ENCODE measurements at regions not wholly inside any gene's neighbourhood (a gene's known extent, or its start where the extent isn't known, plus 50 kb on each side); places are given as distances from the start of the nearest gene placed in this dataset.
A peak's percentile ranks its signal among the peaks of the same experiment; 100 is the strongest.

GRCh38 chr14:71647086-71647784 lies 285.0 kb upstream of the RGS6 start:
- peaks cover 50% of the 10 kb centered on the region for H3K4me1 ChIP-seq (ENCODE audit: insufficient read depth, low read length)
- H3K9ac ChIP-seq (ENCODE audit: low read length), result no peak overlapping the region
- ATAC-seq (peak; percentile 41), DNase-seq (peak; percentile 89)
- ChIA-PET POLR2A (ENCODE audit: unreplicated experiment) (no interaction called here), CTCF (no interaction called here)
- intact Hi-C loops (cut with micrococcal nuclease), result no loop called here
- H3K4me2 ChIP-seq (ENCODE audit: low read length), result peak overlapping the region; percentile 61
- TF ChIP-seq EZH2phosphoT487 (IDR thresholded peaks at IDR 0.05; ENCODE audit: borderline replicate concordance, low read length), result no peak
- no peak for TF ChIP-seq CTCF (conservative IDR thresholded peaks at IDR 0.05; ENCODE audit: low read depth, low read length)
- no peak for TF ChIP-seq EZH2 (IDR thresholded peaks at IDR 0.05; ENCODE audit: low read length, unreplicated experiment)
- no peaks in the 10 kb centered on the region for H3F3A ChIP-seq (ENCODE audit: low read length, unreplicated experiment)
- H3K36me3 ChIP-seq (ENCODE audit: low read depth, low read length), result peaks cover 10% of the 10 kb centered on the region
- H4K20me1 ChIP-seq (ENCODE audit: low read length), result no peaks in the 10 kb centered on the region
- no peak overlapping the region for H3K4me3 ChIP-seq (ENCODE audit: low read length)
- BruUV-seq (replicated peaks), result no TSS peak
- H3K9me2 ChIP-seq (replicated peaks; ENCODE audit: low read length), result no peaks in the 10 kb centered on the region
- no peaks in the 10 kb centered on the region for H3K79me2 ChIP-seq (ENCODE audit: low read length)
- H3K27me3 ChIP-seq (ENCODE audit: low read length), result no peaks in the 10 kb centered on the region
- no peak overlapping the region for H2AFZ ChIP-seq (ENCODE audit: low read length)
- H3K9me3 ChIP-seq (ENCODE audit: low read length), result no peaks in the 10 kb centered on the region
- peak overlapping the region; percentile 17; the same call in 1 of the 2 replicates for H3K27ac ChIP-seq (ENCODE audit: low read length)

GRCh38 chr14:71648725-71649124 lies 283.5 kb upstream of the RGS6 start:
- no TSS peak for BruUV-seq (replicated peaks)
- intact Hi-C loops (cut with micrococcal nuclease), result loop anchor here (2.0 kb wide), 1 partner anchor 96 kb away; no protein-coding TSS in a partner anchor
- Histone ChIP-seq H3K79me2 (ENCODE audit: low read length) (no peaks in the 10 kb centered on the region), H3K27ac (ENCODE audit: low read length) (peak overlapping the region; percentile 21; the same call in 1 of the 2 replicates), H3F3A (ENCODE audit: low read length, unreplicated experiment) (no peaks in the 10 kb centered on the region), H3K9ac (ENCODE audit: low read length) (no peak overlapping the region), H3K36me3 (ENCODE audit: low read depth, low read length) (peaks cover 19% of the 10 kb centered on the region), H3K4me1 (ENCODE audit: insufficient read depth, low read length) (peaks cover 50% of the 10 kb centered on the region), H2AFZ (ENCODE audit: low read length) (no peak overlapping the region), H3K27me3 (ENCODE audit: low read length) (no peaks in the 10 kb centered on the region), H3K4me2 (ENCODE audit: low read length) (peak overlapping the region; percentile 11), H3K9me2 (replicated peaks; ENCODE audit: low read length) (no peaks in the 10 kb centered on the region), H4K20me1 (ENCODE audit: low read length) (no peaks in the 10 kb centered on the region), H3K9me3 (ENCODE audit: low read length) (0 out of 2 replicates have a peak, but pooled peaks cover 5% of the 10 kb centered on the region), H3K4me3 (ENCODE audit: low read length) (no peak overlapping the region)
- peak; percentile 84 for ATAC-seq
- POLR2A ChIA-PET (ENCODE audit: unreplicated experiment), result interaction anchor here (0.6 kb wide), 2 partner anchors 10 to 72 kb away, joined by 3 to 4 read pairs; no protein-coding TSS in a partner anchor
- no peak for TF ChIP-seq EZH2 (IDR thresholded peaks at IDR 0.05; ENCODE audit: low read length, unreplicated experiment)
- TF ChIP-seq CTCF (conservative IDR thresholded peaks at IDR 0.05; ENCODE audit: low read depth, low read length), result no peak
- no peak for TF ChIP-seq EZH2phosphoT487 (IDR thresholded peaks at IDR 0.05; ENCODE audit: borderline replicate concordance, low read length)
- DNase-seq, result peak; percentile 76
- CTCF ChIA-PET, result interaction anchor here (0.7 kb wide), 2 partner anchors 27 to 207 kb away, joined by 5 to 10 read pairs; no protein-coding TSS in a partner anchor
